GM12878 (cell line): ENCODE measurements at regions not wholly inside any gene's neighbourhood (a gene's known extent, or its start where the extent isn't known, plus 50 kb on each side); places are given as distances from the start of the nearest gene placed in this dataset.
A peak's percentile ranks its signal among the peaks of the same experiment; 100 is the strongest.

Experiments
- ATAC-seq: fragments of 200-7000 bp; cut with Tn5 transposase; 3 replicates; pipeline ENCODE4 v1.9.1; 2020; ENCODE audit warnings: mild to moderate bottlenecking, moderate library complexity
- BruUV-seq: library from RNA; stranded (reverse); fragments of 400-500 nt; replicated peaks from 2 replicates; lab custom pipeline; 2021; lab: Mats Ljungman, UMichigan
- CTCF ChIA-PET: fragments of 300-600 bp; sonication (Branson Sonifier 250); formaldehyde crosslinking; extraction: SDS; loops from one replicate; lab custom pipeline; 2021; ENCODE audit warnings: inconsistent platforms; lab: Yijun Ruan, JAX
- POLR2A ChIA-PET: fragments of 350-600 bp; formaldehyde crosslinking; extraction: SDS; loops from one replicate; lab custom pipeline; 2021; ENCODE audit warnings: inconsistent platforms; lab: Charles Lee
- RAD21 ChIA-PET: fragments of 300-600 bp; sonication (Branson Sonifier 250); formaldehyde crosslinking; loops from one replicate; lab custom pipeline; 2023; ENCODE audit warnings: antibody characterized with exemption; ENCODE audit not compliant: unreplicated experiment; lab: Charles Lee
- SMC1A ChIA-PET: fragments of 300-600 bp; sonication (Branson Sonifier 250); formaldehyde crosslinking; loops from one replicate; lab custom pipeline; 2023; ENCODE audit not compliant: unreplicated experiment, uncharacterized antibody; lab: Charles Lee
- DNase-seq: peaks from one replicate; pipeline ENCODE4 v3.0.0-alpha.2; 2011; ENCODE audit warnings: low read depth, low spot score
- FAIRE-seq: peaks from 3 replicates; lab custom pipeline; 2011; peaks lifted over from hg19 to GRCh38; lab: Jason Lieb, UNC
- H2AFZ ChIP-seq: 2 replicates; pipeline ENCODE4 v1.6.0; 2011; ENCODE audit warnings: low read depth, low read length, control low read depth; ENCODE audit not compliant: control insufficient read depth
- H3K27ac ChIP-seq: 2 replicates; pipeline ENCODE4 v1.5.1; 2011; ENCODE audit warnings: control low read depth; ENCODE audit not compliant: control insufficient read depth, insufficient read depth
- H3K27me3 ChIP-seq, 2 experiments: replicated peaks in 1 of 2; 2 replicates each; pipeline versions ENCODE4 v1.6.0 to v1.6.1; 2011; ENCODE audit warnings: low read length in 1 of 2; ENCODE audit not compliant: control insufficient read depth in 2 of 2, insufficient read depth in 2 of 2
- H3K36me3 ChIP-seq, 2 experiments: 2 replicates each; pipeline ENCODE4 v1.5.1; 2011; ENCODE audit warnings: low read length in 1 of 2; ENCODE audit not compliant: control insufficient read depth in 2 of 2, insufficient read depth in 2 of 2
- H3K4me1 ChIP-seq: 2 replicates; pipeline ENCODE4 v1.6.1; 2011; ENCODE audit warnings: mild to moderate bottlenecking, low read length, moderate library complexity, mixed read lengths; ENCODE audit not compliant: control insufficient read depth, insufficient read depth
- H3K4me2 ChIP-seq: 2 replicates; pipeline ENCODE4 v1.6.0; 2011; ENCODE audit warnings: control low read depth; ENCODE audit not compliant: control insufficient read depth, insufficient read depth
- H3K4me3 ChIP-seq: fragments of 200-600 bp; sonication (generic); 2 replicates; pipeline ENCODE4 v1.5.1; 2016
- H3K79me2 ChIP-seq: 2 replicates; pipeline ENCODE4 v1.6.0; 2011; ENCODE audit warnings: low read length; ENCODE audit not compliant: control insufficient read depth, insufficient read depth
- H3K9ac ChIP-seq: 2 replicates; pipeline ENCODE4 v1.8.0; 2011; ENCODE audit warnings: low read length, control low read depth, mixed read lengths; ENCODE audit not compliant: control insufficient read depth, insufficient read depth
- H3K9me3 ChIP-seq: replicated peaks from 3 replicates; pipeline ENCODE4 v1.5.1; 2011; ENCODE audit warnings: mild to moderate bottlenecking, low read length; ENCODE audit not compliant: control insufficient read depth, insufficient read depth
- H4K20me1 ChIP-seq: 2 replicates; pipeline ENCODE4 v1.6.0; 2011; ENCODE audit not compliant: control insufficient read depth, insufficient read depth
- CBX3 ChIP-seq: fragments of 200-600 bp; sonication (generic); IDR thresholded peaks from 2 replicates; pipeline ENCODE4 v1.6.1; 2016; ENCODE audit warnings: low read depth, borderline replicate concordance
- MEF2A ChIP-seq: IDR thresholded peaks from 2 replicates; pipeline ENCODE4 v1.6.1; 2011; ENCODE audit warnings: low read depth, mild to moderate bottlenecking, low read length, moderate library complexity; ENCODE audit not compliant: insufficient read depth
- PML ChIP-seq: IDR thresholded peaks from 2 replicates; pipeline ENCODE4 v1.6.1; 2012; ENCODE audit warnings: low read length, inconsistent platforms
- SMARCA5 ChIP-seq: fragments of 450-650 bp; IDR thresholded peaks from 2 replicates; pipeline ENCODE4 v1.6.1; 2017; ENCODE audit warnings: mild to moderate bottlenecking
- WGBS: methylation state at CpG from one replicate; pipeline ENCODE4 v1.1.6; 2016; ENCODE audit warnings: low lambda C conversion rate; ENCODE audit not compliant: insufficient replicate concordance, insufficient coverage; ENCODE audit errors: missing lambda C conversion rate; 5-methylcytosine and 5-hydroxymethylcytosine counted together
- in situ Hi-C: fragments of 300-500 bp; cut with MboI; formaldehyde crosslinking; loops from 9 replicates; pipeline ENCODE4 v1.14.3; 2018; ENCODE audit warnings: mixed read lengths
- intact Hi-C: fragments of 100-400 bp; cut with micrococcal nuclease; formaldehyde crosslinking; loops from one replicate; pipeline ENCODE4 v1.14.2; 2022; ENCODE audit not compliant: unreplicated experiment
- TF ChIP-seq, protein P1 (sequence below): IDR thresholded peaks from 2 replicates; pipeline ENCODE4 v1.6.1; 2012; ENCODE audit warnings: improper control_type of control experiment, low read depth, low read length; ENCODE audit not compliant: insufficient replicate concordance
- TF ChIP-seq, protein P2 (sequence below): fragments of 450-650 bp; IDR thresholded peaks from 2 replicates; pipeline ENCODE4 v1.6.1; 2018; ENCODE audit warnings: borderline replicate concordance, mild to moderate bottlenecking; ENCODE audit not compliant: partially characterized antibody

GRCh38 chr11:95559899-95560298 lies 229.7 kb downstream of the FAM76B start (continued):
- TF ChIP-seq, protein P1, sequence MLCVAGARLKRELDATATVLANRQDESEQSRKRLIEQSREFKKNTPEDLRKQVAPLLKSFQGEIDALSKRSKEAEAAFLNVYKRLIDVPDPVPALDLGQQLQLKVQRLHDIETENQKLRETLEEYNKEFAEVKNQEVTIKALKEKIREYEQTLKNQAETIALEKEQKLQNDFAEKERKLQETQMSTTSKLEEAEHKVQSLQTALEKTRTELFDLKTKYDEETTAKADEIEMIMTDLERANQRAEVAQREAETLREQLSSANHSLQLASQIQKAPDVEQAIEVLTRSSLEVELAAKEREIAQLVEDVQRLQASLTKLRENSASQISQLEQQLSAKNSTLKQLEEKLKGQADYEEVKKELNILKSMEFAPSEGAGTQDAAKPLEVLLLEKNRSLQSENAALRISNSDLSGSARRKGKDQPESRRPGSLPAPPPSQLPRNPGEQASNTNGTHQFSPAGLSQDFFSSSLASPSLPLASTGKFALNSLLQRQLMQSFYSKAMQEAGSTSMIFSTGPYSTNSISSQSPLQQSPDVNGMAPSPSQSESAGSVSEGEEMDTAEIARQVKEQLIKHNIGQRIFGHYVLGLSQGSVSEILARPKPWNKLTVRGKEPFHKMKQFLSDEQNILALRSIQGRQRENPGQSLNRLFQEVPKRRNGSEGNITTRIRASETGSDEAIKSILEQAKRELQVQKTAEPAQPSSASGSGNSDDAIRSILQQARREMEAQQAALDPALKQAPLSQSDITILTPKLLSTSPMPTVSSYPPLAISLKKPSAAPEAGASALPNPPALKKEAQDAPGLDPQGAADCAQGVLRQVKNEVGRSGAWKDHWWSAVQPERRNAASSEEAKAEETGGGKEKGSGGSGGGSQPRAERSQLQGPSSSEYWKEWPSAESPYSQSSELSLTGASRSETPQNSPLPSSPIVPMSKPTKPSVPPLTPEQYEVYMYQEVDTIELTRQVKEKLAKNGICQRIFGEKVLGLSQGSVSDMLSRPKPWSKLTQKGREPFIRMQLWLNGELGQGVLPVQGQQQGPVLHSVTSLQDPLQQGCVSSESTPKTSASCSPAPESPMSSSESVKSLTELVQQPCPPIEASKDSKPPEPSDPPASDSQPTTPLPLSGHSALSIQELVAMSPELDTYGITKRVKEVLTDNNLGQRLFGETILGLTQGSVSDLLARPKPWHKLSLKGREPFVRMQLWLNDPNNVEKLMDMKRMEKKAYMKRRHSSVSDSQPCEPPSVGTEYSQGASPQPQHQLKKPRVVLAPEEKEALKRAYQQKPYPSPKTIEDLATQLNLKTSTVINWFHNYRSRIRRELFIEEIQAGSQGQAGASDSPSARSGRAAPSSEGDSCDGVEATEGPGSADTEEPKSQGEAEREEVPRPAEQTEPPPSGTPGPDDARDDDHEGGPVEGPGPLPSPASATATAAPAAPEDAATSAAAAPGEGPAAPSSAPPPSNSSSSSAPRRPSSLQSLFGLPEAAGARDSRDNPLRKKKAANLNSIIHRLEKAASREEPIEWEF = no peak
- TF ChIP-seq, protein P2, sequence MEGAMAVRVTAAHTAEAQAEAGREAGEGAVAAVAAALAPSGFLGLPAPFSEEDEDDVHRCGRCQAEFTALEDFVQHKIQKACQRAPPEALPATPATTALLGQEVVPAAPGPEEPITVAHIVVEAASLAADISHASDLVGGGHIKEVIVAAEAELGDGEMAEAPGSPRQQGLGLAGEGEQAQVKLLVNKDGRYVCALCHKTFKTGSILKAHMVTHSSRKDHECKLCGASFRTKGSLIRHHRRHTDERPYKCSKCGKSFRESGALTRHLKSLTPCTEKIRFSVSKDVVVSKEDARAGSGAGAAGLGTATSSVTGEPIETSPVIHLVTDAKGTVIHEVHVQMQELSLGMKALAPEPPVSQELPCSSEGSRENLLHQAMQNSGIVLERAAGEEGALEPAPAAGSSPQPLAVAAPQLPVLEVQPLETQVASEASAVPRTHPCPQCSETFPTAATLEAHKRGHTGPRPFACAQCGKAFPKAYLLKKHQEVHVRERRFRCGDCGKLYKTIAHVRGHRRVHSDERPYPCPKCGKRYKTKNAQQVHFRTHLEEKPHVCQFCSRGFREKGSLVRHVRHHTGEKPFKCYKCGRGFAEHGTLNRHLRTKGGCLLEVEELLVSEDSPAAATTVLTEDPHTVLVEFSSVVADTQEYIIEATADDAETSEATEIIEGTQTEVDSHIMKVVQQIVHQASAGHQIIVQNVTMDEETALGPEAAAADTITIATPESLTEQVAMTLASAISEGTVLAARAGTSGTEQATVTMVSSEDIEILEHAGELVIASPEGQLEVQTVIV = no peak

GRCh38 chr11:95557376-95557775 lies 232.2 kb downstream of the FAM76B start:
- Histone ChIP-seq H4K20me1 (no peaks in the 10 kb centered on the region), H3K4me2 (no peak overlapping the region), H2AFZ (no peak overlapping the region), H3K27ac (peak overlapping the region; percentile 35; the same call in 1 of the 2 replicates), H3K4me1 (peaks cover 21% of the 10 kb centered on the region), H3K36me3 (no peaks in the 10 kb centered on the region)
- POLR2A ChIA-PET = interaction anchor here (0.6 to 2.8 kb wide), 8 partner anchors 12 to 308 kb away, joined by 3 to 11 read pairs (median 6); no protein-coding TSS in a partner anchor
- ATAC-seq (no peak), FAIRE-seq (no peak)
- in situ Hi-C loops = no loop called here
- BruUV-seq = no TSS peak
- CTCF ChIA-PET = interaction anchor here (0.8 to 3.4 kb wide), 13 partner anchors 9 to 489 kb away, joined by 3 to 24 read pairs (median 3); no protein-coding TSS in a partner anchor
- TF ChIP-seq MEF2A = no peak
- TF ChIP-seq PML = no peak
- TF ChIP-seq CBX3 = no peak
- TF ChIP-seq SMARCA5 = no peak
- TF ChIP-seq, all 136 proteins: peak for 0
- Histone ChIP-seq H3K4me3 (no peak overlapping the region), H3K79me2 (no peaks in the 10 kb centered on the region), H3K27me3 (no peaks in the 10 kb centered on the region), H3K9me3 (no peaks in the 10 kb centered on the region), H3K9ac (no peak overlapping the region)
- no peak for DNase-seq
- ChIA-PET SMC1A (interaction anchor here (0.7 to 6.7 kb wide), 16 partner anchors 9 to 466 kb away, joined by 3 to 57 read pairs (median 6); partner anchors contain the start of gene SESN3), RAD21 (interaction anchor here (0.6 to 3.0 kb wide), 19 partner anchors 8 to 458 kb away, joined by 3 to 28 read pairs (median 3); partner anchors contain the start of gene SESN3)
- intact Hi-C loops = loop anchor here (5.0 kb wide), 3 partner anchors 130 to 405 kb away; partner anchors contain the start of gene SESN3
- 92% methylated on average over 1 of the region's 1 CpG for WGBS
